ENCODE measurements at regions not wholly inside any gene's neighbourhood (a gene's known extent, or its start where the extent isn't known, plus 50 kb on each side); places are given as distances from the start of the nearest gene placed in this dataset.
A peak's percentile ranks its signal among the peaks of the same experiment; 100 is the strongest.
"Not testable (repeated sequence)": the region's sequence is repeated elsewhere in the genome, so short reads cannot be mapped to it uniquely, and the experiment has no call there.

DNA sequence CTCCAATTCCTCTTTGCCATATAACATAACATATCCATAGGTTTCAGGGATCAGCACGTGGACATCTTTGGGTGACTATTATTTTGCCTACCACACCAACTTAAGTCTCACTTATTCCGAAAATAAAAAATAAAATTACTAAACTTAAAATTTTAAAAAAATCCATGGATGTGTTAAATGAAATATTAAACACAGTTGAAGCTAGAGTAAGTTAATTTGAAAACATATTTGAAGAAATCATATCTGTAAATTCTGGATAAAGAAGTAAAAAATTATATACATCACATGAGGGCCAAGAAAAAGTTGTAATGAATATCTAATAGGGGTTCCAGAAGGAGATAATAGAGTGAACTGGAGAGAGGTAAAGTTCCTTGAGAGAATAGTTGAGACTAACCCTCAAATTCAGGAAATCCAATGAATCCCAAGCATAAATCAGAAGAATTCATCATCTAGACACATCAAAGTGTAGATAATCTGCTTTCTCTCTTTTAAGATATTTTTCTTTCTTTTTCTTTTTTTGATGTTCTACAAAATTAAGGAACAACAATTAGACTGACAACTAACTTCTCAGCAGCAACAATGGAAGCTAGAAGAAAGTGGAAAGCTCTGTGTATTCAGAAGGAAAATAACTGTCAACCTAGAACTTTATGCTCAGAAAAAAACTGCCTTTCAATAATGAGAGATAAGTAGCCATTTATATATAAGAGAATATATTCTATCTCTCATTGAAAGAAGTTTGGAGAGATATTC, 147.4 kb downstream of the ABHD5 start:
- FAIRE-seq, result no peak

DNA sequence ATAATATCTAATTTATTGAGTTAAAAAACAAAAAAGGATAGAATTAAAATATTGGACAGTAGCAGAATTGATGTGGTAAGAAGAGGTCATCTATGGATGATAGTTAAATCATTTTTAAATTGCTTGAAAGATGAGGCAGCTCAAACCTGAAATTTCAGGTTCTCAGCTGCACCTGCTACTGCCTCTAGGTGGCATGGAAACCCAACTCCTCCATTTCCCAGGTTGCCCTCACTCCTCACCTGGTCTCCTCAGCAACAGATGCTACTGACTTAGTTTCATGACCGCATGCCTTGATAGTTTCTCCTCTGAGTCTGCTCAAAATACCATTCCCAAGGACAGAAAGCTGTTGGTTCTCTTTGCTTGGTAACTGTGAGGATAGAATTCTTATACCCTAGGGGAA, 148.1 kb downstream of the ABHD5 start:
- DNase-seq (ENCODE audit: low spot score) (no peak), FAIRE-seq (no peak)

More for the DNA sequence above, 147.4 kb downstream of the ABHD5 start:
- DNase-seq (ENCODE audit: low spot score), result no peak

DNA sequence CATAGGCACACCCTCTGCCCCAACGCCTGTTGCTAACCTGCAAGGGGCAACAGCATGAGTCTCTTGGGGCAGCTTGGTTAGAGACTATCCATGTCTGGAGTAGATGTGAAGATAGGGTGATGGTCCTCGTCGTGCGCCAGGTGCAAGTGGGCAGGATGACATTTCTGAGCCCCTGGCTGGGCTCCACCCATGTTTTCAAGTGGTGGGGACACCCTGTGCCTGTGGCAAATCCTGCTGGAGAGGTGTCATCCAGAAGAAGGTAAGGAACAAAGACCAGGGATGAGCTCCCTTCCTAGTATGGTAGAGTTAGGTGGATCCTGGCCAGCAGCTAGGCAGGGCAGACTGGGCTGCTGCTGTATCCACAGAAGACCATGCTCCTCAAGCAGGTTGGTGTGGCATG, 152.6 kb downstream of the ABHD5 start:
- FAIRE-seq (no peak), DNase-seq (ENCODE audit: low spot score) (no peak)

DNA sequence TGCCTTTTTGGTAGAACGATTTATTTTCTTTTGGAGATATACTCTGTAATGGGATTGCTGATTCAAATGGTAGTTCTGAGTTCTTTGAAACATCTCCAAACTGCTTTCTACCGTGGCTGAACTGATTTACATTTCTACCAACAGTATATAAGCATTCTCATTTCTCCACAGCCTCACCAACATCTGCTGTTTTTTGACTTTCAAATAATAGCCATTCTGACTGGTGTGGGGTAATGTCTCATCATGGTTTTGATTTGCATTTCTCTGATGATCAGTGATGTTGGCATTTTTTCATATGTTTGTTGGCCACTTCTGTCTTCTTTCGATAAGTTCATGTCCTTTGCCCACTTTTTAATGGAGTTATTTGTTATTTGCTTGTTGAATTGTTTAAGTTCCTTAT, 154.0 kb downstream of the ABHD5 start:
- peak; percentile 82 for FAIRE-seq
- DNase-seq (ENCODE audit: low spot score), result no peak

DNA sequence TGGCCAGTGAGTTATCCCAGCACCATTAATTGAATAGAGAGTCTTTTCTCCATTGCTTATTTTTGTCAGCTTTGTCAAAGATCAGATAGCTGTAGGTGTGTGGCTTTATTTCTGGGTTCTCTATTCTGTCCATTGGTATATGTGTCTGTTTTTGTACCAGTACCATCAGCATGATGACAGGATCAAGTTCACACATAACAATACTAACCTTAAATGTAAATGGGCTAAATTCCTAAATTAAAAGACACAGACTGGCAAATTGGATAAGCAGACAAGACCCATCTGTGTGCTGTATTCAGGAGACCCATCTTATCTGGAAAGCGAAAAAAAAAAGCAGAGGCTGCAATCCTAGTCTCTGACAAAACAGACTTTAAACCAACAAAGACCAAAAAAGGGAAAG, 154.8 kb downstream of the ABHD5 start:
- not testable (repeated sequence) for DNase-seq (ENCODE audit: low spot score); FAIRE-seq

DNA sequence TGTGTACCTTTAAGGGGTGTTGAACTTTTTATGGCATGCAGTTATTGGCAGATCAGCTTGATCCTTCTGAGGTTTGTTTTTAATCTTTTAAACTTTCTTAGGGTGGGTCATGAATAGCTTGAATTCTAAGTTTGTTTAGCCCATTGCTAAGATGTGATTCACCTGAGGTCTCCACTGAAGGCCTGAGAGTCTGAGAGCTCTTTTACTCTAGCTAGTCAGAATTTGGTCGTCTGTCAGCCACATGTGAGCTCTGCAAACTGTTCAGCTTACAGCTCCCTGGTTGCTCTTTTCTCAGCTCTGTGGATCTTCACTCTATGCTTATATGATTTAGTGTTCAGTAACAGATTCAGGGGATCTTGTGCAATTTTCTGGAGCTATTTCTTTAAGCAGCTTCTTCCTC, 161.3 kb downstream of the ABHD5 start:
- DNase-seq (ENCODE audit: low spot score), result no peak
- FAIRE-seq, result no peak

DNA sequence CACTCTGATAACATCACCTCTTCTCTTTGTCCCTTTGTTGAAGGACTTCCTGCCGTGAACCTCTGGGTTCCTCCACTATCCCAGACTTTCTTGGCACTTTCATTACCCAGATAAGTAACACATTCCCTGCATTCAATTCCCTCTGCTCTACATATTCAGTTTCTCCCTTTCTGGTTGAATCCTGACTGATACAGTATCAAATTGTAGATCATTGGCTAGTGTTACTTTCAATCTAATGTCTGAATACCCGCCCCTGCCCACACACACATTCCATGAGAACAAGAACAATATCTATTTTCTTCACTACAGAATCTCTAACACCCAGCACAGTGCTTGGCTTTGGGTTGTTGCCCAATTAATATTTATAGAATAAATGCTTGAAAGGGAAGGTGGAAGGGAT, 163.5 kb downstream of the ABHD5 start:
- FAIRE-seq (no peak), DNase-seq (ENCODE audit: low spot score) (no peak)

DNA sequence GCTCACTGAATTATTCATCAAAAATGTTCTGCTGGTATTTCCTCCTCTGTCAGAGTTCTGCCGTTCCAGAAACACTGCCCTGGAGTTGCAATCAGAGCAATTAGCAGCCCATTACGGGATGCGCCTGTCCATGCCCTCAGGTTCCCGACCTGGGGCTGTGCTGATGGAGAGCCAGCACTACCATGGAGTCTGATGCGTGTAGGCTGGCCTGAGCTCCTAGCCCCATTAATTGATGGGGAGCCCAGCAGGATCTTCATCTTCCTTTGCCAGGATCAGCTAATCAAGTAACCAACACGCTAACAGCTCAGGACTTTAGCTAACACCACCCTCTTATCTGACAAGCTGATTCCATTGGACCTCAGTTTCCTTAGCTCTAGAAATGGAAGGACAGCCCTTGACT, 164.2 kb downstream of the ABHD5 start:
- FAIRE-seq, result no peak
- DNase-seq (ENCODE audit: low spot score), result no peak

DNA sequence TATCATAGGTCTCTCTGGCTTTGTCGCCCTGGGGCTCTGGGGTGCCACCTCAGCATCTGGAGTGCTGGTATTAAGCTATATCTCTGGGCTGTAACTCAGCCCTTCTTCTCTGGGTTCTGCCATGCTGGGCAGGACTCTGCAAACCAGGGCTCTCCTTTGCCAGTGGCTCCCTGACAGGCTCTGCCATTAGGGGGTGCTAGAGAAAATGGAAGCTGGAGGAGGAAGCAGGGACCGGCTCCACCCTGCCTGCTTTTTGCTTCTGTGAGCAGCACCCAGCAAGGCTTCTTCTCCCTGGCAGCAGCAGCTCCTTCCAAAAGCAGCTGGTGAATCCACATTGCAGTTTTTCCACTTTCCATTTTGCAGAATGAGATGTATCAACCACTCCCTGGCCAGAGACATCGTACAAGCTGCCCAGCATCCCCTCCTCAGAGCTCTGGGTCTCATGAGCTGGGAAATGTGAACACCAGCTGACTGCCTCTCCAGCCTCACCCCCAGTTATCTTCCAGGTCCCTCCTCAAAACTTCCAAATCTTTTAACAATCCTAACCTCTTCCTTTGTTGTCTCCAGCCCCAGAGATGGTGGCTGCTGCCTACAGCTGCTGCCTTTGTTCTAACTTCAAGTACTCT, 165.0 kb downstream of the ABHD5 start:
- no peak for FAIRE-seq
- peak; percentile 44 for DNase-seq (ENCODE audit: low spot score)

DNA sequence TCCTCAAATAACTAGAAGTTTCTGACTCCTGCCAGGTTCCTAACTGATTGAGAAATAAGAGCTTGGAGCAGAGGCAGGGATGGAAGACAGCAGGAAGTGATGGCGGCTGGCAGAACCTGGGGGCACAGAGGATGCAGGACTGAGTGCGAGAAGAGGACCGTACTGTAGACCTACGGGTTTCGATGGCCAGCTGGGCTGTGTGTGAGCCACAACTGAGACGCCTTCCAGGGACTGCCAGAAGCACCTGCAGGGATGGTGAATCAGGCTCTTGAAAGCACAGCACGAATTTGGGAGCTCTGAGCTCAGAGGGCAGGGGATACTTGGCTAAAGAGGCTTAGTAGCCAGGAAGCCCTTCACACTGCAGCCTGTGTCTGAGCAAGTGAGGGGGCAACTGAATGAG, 165.6 kb downstream of the ABHD5 start:
- FAIRE-seq, result no peak
- DNase-seq (ENCODE audit: low spot score), result no peak

DNA sequence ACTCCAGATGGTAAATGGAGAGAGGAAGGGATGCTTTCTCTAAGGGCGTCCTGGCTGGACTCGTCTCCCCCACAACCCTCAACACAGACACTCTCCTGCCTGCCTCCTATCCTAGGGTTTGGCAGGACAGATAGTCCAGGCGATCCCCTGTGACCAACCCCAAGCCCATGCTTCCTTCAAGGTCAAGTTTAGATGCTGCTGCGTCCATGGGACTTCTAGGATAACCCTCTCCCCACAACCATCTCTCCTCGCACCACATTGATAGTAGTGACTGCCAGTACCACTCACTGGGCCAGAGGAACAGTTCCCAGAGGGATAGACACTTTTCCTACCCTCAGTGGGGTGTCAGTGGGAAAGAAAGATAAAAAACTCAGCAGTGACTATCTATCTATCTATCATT, 166.0 kb downstream of the ABHD5 start:
- FAIRE-seq (no peak), DNase-seq (ENCODE audit: low spot score) (no peak)

DNA sequence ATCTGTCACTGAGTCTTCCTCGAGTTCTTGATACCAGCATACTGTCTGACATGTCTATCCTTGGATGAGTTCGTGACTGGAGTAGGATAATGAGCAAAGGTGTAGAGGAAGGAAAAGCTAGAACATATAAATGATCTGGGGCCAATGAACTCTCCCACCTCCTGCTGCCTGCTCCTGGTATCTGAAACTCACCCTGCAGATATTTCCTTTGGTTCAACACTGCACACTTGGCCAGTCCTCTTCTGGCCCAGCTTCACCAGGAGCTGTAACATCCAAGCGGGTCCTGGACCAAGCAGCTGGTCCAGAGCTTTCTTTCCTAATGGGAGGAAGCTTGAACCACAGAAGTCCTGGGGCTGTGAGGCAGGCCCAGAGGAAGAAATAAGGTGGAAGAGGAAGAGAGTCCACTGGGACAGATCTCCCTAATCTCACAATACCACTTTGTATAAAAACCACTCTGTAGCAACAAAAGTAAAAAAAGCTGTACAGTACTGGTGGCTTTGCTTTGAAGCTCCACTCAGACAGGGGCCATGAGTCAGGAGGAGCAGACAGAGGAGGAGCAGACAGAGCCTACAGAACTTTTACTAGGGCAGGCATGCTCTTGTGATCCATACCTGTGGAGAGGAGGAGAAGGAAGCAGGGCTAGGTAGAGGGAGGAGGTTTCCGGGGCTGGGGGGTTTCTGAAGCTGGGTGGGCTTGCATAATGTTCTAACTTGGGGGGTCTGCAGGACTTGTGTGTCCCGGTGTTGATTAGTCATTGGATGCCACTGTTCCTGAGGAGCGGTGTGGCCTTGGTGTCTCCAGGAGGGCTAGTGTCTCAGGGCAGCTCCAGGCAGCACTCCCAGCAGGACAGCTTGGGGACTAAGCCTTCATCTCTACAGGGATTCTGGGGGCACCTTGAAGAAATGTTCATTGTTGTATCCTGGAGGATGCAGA, 166.9 kb downstream of the ABHD5 start:
- FAIRE-seq (no peak), DNase-seq (ENCODE audit: low spot score) (no peak)

DNA sequence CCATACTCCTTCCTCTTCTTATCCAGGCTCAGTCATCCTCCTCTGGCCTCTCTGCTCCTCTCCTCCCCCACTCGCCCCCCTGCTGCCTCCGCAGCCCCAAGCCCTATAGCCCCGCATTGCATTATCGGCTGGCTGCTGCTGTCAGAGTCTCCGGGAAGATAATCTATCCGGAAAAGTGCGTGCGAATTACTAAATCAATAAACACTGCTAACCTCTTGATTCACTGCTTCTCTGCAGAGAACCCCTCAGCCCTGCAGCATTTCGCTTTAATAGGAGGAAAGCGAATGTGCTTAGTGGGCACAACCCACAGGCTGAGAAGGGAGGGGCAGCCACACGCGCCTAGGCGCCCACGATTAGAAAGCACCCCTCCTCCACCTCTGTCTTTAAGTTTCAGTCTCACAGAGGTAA, 167.6 kb downstream of the ABHD5 start:
- DNase-seq (ENCODE audit: low spot score) (no peak), FAIRE-seq (no peak)

DNA sequence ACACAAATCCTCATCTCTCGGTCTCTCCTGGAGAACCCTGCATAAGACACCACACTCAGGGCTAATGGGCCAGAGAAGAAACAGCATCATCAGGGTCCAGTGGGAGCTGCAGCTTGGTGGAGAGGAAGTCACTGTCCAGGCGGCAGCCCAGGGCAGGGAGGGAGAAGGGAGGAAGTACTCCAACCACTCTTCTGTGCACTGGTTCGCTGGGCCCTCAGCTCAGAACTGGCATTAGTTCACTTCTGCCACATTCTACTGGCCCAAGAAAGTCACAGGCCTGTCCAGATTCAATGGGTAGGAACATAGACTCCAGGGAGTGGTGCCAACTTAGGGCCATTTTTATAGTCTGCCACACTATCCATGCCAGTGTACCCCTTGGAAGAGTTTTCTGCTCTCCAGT, 169.0 kb downstream of the ABHD5 start:
- FAIRE-seq (no peak), DNase-seq (ENCODE audit: low spot score) (no peak)

DNA sequence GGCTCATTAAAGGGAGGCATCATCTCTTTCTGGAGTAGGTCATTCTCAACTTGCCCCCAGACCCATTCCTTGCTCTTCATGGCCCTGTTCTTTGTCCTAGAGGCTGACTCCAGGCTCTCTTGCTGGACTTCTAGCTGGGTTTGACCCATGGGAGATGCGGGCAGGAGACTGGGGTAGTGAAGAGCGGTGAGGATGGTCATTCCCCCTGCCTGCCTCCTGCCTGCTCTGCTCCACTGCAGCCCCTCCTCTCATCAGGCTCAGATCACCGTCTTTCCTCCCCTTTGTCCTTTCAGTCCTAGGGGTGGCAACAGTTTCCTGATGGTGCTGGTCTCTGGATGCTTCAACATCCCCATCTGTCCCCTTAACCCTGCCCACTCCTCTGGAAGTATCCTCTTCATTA, 170.9 kb downstream of the ABHD5 start:
- FAIRE-seq (no peak), DNase-seq (ENCODE audit: low spot score) (no peak)

DNA sequence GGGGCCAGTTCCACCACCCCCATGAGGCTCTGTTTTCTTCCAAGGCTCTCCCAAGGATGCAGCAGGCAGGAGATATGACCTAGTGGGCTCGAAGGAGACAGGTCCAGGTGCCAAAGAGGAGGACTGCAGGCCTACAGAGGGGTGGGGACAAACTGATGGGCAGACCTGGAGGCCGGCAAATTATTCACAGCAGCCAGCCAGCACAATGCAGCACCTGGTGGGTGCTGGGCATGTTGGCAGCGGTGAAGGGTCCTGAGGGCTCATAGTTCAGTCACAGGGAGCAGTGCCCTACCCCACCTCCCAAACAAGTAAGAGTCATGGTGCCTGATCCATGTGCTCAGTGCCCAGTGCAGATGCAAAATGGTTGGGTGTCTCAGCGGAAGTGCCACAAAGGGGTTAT, 171.7 kb downstream of the ABHD5 start:
- no peak for FAIRE-seq
- no peak for DNase-seq (ENCODE audit: low spot score)

DNA sequence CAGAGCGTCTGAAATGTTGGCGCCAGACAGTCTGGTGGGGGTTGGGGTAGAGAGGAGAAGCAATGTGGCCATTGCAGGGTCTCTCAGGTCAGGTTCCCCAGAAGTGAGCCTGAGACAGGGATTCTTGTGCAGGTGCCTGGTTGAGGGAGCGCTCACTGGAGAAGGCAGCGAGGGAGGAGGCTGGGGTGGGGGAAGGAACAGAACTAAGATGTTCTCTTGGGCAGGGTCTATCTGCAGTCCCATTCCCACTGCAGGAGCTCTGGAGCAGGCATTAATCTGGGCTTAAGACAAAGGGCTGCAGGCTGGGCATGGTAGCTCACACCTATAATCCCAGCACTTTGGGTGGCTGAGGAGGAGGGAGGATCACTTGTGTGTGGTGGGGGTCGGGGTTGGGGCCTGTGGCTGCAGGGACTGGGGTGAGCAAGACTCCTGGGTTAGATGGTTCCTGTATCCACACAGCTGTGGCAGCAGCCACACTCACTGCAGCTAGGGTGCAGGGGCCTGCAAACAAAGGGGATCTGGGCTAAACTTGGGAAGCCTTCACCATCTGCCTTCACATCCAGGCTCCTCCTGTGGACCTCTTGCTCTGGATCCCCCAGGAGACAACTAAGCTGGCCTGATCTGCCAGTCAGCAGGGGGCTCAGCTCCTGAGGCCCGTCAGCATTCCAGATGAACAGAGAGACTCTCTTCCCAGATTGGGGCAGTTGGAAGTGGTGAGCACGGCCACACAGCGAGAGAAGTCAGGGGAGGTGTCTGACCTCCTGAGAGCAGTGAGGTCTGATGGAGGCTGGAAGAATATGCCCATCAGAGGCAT, 172.5 kb downstream of the ABHD5 start:
- DNase-seq (ENCODE audit: low spot score) (no peak), FAIRE-seq (no peak)

DNA sequence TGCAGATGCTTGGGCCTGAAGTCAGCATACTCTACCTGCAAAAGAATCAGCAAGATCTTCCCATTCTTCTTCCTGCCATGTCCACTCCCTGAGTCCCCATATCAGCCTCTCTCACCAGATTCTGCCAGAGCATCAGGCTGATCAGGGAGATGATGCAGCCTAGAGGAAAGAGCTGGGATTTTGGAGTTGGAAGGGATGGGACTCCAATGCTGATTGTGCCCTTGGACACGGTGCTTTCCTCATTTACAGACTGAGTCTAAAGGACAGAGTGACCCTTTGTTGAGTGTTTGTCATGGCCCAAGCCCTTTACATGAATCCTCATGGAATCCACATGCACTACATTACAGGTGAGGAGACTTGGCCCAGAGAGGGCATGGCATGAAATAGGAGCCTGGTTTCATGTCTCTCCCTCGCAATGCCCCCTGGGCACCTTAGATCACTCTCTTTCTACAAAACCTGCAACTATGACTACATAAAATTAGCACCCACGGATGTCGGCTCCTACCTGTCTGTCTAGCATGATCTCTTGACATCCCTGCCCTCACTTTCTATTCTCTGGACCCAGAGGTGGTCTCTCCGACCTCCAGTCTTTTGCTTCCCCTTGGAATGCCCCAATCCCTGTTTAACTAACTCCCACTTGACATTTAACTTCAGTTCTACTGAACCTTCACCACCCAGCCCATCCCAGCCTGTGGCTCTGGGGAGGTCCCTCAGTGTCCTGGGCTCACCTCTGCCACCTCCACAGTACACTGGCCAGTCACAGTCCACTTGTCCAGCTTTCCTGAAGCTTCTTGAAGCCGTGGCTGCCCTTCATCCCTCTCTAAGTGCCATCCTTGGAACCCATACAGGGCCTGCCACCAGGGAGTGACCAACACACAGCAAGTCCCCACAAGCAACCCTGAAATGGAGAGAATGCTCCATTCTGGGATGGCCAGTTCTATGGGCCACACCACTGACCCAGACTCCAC, 173.5 kb downstream of the ABHD5 start:
- FAIRE-seq (no peak), DNase-seq (ENCODE audit: low spot score) (no peak)

DNA sequence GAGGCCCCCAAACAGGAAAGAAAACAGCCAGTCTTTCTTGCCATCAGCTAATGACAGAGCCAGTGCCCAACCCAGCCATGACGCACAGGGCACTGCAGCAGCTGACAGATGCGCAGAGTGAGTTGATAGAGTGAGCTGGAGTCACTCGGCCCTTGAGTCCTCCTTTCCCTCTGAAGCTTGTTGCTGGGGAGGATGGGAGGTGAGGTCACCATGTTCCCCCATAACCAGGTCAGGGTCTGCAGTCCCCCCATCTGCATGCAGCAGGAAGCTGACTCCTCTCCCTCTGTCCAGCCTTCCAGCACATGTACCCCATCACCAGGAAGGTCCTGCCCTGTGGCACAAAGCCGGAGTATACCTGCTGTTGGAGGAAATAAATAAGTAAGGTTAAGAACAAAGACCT, 174.6 kb downstream of the ABHD5 start:
- DNase-seq (ENCODE audit: low spot score) (no peak), FAIRE-seq (no peak)

DNA sequence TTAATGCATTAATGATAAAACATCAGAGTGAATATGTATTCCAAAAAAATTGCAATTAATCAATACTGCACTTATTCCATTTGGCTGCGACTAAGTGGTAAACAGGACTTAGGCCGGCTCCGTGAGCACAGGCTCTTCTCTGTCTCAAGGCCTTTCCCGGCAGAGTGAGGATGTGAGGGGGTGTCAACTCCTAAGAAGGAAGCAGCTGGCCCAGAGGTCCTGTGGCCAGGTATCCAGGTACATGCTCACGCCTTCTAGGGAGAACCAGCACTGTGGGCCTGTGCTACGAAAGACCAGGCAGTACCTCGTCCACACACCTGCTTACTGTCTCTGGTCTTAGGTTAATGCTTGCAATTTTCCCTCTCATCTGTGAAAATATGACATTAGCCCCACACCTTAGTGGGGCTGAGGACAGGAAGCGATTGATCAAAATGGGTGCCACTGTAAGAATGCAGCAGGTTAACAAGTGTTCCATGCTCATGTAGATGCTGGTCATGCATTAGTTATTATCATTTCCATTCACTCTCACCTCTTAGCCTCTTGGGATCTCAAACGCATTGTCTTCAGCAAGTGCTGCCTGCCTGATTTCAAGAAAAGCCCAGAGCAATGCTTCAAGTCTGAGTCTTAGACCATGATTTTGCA, 175.3 kb downstream of the ABHD5 start:
- DNase-seq (ENCODE audit: low spot score), result no peak
- no peak for FAIRE-seq

Measured in urothelium cell line (cell line).